ENCODE measurements at regions not wholly inside any gene's neighbourhood (a gene's known extent, or its start where the extent isn't known, plus 50 kb on each side); places are given as distances from the start of the nearest gene placed in this dataset.

- no peak for TF ChIP-seq POLR2A (IDR thresholded peaks at IDR 0.05)
- TF ChIP-seq CTCF (IDR thresholded peaks at IDR 0.05), result no peak
Measured at GRCh38 chr6:16918586-16918985, 157.3 kb upstream of the ATXN1 start.
